ENCODE measurements at regions not wholly inside any gene's neighbourhood (a gene's known extent, or its start where the extent isn't known, plus 50 kb on each side); places are given as distances from the start of the nearest gene placed in this dataset.

- TF ChIP-seq POLR2A (IDR thresholded peaks at IDR 0.05): no peak
- TF ChIP-seq CTCF (IDR thresholded peaks at IDR 0.05 in 4 of 5, conservative IDR thresholded peaks at IDR 0.05 in 1 of 5): no peak
Measured at GRCh38 chr10:78337016-78337415, 303.4 kb downstream of the RPS24 start.

All from gastrocnemius medialis (tissue), 4 donors.